Peyer's patch (tissue), 4 donors: ENCODE measurements at regions not wholly inside any gene's neighbourhood (a gene's known extent, or its start where the extent isn't known, plus 50 kb on each side); places are given as distances from the start of the nearest gene placed in this dataset.

Source experiments
- CTCF ChIP-seq, 6 experiments: fragments of 450-650 bp in 4 of 6; fragments of 200-600 bp in 2 of 6; sonication (generic) in 1 of 6; IDR thresholded peaks; one replicate each; pipeline ENCODE4 v1.5.1; 2017 to 2019; ENCODE audit warnings: antibody characterized with exemption in 6 of 6, mild to moderate bottlenecking in 3 of 6, moderate library complexity in 1 of 6
- POLR2A ChIP-seq, 2 donors: fragments of 450-650 bp; IDR thresholded peaks; one replicate each; pipeline ENCODE4 v1.5.1; 2017; ENCODE audit warnings: antibody characterized with exemption in 2 of 2, mild to moderate bottlenecking in 2 of 2, moderate library complexity in 2 of 2

GRCh38 chr9:81289622-81290021 is 399.7 kb downstream of the TLE1 start:
- no peak for TF ChIP-seq POLR2A (IDR thresholded peaks at IDR 0.05)
- TF ChIP-seq CTCF (IDR thresholded peaks at IDR 0.05) = no peak
